ENCODE measurements at regions not wholly inside any gene's neighbourhood (a gene's known extent, or its start where the extent isn't known, plus 50 kb on each side); places are given as distances from the start of the nearest gene placed in this dataset.
A peak's percentile ranks its signal among the peaks of the same experiment; 100 is the strongest.

DNA sequence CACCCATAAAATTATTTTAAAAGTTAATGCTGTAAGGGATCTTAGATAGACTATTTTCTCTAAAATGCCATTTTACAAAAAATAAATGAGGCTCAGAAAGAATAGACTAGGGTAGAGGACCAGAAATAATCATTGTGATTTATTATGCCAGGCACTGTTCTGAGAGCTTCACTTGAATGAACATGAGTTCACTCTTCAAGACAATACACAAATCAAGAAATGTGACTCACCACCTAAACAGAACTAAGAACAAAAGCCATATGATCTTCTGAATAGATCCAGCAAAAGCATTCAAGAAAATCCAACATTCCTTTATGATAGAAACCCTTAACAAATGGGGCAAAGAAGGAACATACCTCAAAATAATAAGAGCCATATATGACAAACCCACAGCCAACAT, 582.0 kb downstream of the PKHD1 start:
- Histone ChIP-seq H3K9me3 (no peaks in the 10 kb centered on the region), H3K27me3 (no peaks in the 10 kb centered on the region), H3K27ac (no peak overlapping the region), H3K4me3 (no peak overlapping the region), H3K4me1 (no peaks in the 10 kb centered on the region), H3K36me3 (no peaks in the 10 kb centered on the region)
- no peak for TF ChIP-seq EP300 (IDR thresholded peaks at IDR 0.05)
- TF ChIP-seq POLR2AphosphoS5 (IDR thresholded peaks at IDR 0.05), result no peak
- TF ChIP-seq, protein P1, sequence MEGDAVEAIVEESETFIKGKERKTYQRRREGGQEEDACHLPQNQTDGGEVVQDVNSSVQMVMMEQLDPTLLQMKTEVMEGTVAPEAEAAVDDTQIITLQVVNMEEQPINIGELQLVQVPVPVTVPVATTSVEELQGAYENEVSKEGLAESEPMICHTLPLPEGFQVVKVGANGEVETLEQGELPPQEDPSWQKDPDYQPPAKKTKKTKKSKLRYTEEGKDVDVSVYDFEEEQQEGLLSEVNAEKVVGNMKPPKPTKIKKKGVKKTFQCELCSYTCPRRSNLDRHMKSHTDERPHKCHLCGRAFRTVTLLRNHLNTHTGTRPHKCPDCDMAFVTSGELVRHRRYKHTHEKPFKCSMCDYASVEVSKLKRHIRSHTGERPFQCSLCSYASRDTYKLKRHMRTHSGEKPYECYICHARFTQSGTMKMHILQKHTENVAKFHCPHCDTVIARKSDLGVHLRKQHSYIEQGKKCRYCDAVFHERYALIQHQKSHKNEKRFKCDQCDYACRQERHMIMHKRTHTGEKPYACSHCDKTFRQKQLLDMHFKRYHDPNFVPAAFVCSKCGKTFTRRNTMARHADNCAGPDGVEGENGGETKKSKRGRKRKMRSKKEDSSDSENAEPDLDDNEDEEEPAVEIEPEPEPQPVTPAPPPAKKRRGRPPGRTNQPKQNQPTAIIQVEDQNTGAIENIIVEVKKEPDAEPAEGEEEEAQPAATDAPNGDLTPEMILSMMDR (IDR thresholded peaks at IDR 0.05), result no peak
- no peak for TF ChIP-seq POLR2A (IDR thresholded peaks at IDR 0.05)
- intact Hi-C loops (cut with DNase I; ENCODE audit: low total_unique reads), result no loop called here
- DNase-seq, result no peak

DNA sequence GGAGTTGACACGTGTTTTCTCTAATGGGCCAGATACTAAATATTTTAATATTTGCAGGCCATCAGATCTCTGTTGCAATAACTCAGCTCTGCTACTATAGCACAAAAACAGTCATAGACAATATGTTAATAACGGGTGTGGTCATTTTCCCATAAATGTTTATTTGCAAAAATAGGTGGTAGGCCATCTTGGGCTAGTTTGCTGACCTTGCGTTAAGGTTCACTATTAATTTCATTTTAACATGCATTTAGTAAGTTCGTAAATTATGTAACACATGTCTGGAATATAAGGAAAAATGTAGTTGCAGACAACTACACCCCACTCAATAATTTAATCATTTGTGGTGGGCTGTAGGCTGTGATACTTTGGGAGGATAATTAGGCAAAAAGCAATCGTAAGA, 577.8 kb downstream of the PKHD1 start:
- no peak overlapping the region for H3K27ac ChIP-seq
- 83 to 93% (median 87%) methylated on average over 5 of the region's 5 CpGs for WGBS, 5 donors
- no peaks in the 10 kb centered on the region for H3K9me3 ChIP-seq

DNA sequence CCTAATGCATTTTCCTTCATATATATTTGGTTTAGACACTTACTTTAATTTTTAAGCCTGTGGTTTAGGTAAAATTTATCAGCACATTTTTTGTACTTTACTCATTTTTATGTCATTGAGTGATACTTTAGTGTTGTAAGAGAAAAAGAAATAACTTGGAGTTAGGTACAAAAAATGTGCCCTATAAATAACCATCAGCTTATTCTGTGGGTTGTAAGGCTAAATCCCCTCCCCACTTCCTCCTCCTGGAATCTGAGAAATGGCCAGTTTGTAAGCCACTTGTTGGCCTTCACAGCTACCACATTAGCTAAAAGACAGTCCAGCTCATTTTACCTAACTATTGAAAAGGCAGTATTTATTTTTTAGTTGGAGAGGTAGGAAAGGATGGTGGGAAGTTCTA, 576.3 kb downstream of the PKHD1 start:
- Histone ChIP-seq H3K27ac (no peak overlapping the region), H3K4me1 (no peaks in the 10 kb centered on the region), H3K4me3 (no peak overlapping the region), H3K9me3 (no peaks in the 10 kb centered on the region), H3K27me3 (no peaks in the 10 kb centered on the region), H3K36me3 (no peaks in the 10 kb centered on the region)
- intact Hi-C loops (cut with DNase I; ENCODE audit: low total_unique reads), result no loop called here
- TF ChIP-seq EP300 (IDR thresholded peaks at IDR 0.05), result no peak
- DNase-seq, result no peak

More for the DNA sequence above, 577.8 kb downstream of the PKHD1 start:
- H3K4me3 ChIP-seq, result no peak overlapping the region
- TF ChIP-seq, protein P1 (IDR thresholded peaks at IDR 0.05), result no peak
- TF ChIP-seq POLR2AphosphoS5 (IDR thresholded peaks at IDR 0.05), result no peak
- no peak for TF ChIP-seq POLR2A (IDR thresholded peaks at IDR 0.05)
- no peak for TF ChIP-seq EP300 (IDR thresholded peaks at IDR 0.05)
- DNase-seq, result no peak
- H3K36me3 ChIP-seq, result no peaks in the 10 kb centered on the region
- intact Hi-C loops (cut with DNase I; ENCODE audit: low total_unique reads), result no loop called here
- no peaks in the 10 kb centered on the region for H3K27me3 ChIP-seq
- H3K4me1 ChIP-seq, result no peaks in the 10 kb centered on the region

DNA sequence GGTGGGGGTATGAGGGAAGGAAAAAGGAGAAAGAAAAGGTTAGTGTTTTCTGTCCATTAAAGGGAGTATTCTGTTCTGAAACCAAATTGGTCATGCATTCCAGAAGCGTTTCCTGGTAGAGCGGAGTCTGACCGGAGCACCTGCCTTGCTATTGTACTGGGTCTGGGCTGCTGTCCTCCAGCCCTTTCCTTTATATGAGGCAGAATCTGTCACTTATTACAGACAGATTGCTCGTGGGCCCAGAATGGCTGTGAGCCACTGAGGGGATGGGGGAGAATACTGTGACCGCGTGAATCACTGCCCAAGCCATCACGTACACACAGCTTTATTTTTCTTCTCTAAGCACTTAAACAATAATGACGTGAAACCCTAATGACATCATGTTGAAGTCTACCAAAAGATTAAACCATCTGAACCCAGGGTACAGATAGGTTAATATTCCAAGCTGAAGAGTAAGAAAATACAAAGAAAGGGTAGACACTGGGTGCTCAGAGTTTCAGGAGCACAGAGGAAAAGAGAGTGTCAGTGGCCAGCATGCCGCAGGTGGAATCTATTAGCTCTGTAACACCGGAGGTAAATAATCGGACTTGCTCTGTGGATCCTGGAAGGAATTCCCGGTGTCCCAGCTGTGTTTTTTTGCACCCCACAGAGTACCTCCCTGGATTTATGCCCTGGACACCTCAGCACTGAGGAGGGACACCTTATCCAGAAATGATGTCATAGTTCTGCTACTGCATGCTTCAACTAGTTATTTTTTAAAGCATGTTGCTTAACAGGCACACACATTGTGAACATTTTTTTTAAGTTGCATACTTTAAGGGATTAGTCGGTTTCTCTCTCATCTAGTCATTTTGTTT, 573.3 kb downstream of the PKHD1 start:
- Histone ChIP-seq H3K9me3 (peaks cover 0 to 14% (median 7%) of the 10 kb centered on the region in 4 donors), H3K4me1 (no peaks in the 10 kb centered on the region), H3K27me3 (no peaks in the 10 kb centered on the region), H3K4me3 (no peak overlapping the region), H3K27ac (no peak overlapping the region), H3K36me3 (no peaks in the 10 kb centered on the region)
- DNase-seq, result peak in 1 of 2 donors; percentile 8
- intact Hi-C loops (cut with DNase I; ENCODE audit: low total_unique reads), result no loop called here
- TF ChIP-seq, protein P1 (IDR thresholded peaks at IDR 0.05), result no peak
- TF ChIP-seq POLR2A (IDR thresholded peaks at IDR 0.05) (no peak), EP300 (IDR thresholded peaks at IDR 0.05) (no peak), POLR2AphosphoS5 (IDR thresholded peaks at IDR 0.05) (no peak)
- WGBS, 5 donors, result 42 to 58% (median 51%) methylated on average over 13 of the region's 13 CpGs

DNA sequence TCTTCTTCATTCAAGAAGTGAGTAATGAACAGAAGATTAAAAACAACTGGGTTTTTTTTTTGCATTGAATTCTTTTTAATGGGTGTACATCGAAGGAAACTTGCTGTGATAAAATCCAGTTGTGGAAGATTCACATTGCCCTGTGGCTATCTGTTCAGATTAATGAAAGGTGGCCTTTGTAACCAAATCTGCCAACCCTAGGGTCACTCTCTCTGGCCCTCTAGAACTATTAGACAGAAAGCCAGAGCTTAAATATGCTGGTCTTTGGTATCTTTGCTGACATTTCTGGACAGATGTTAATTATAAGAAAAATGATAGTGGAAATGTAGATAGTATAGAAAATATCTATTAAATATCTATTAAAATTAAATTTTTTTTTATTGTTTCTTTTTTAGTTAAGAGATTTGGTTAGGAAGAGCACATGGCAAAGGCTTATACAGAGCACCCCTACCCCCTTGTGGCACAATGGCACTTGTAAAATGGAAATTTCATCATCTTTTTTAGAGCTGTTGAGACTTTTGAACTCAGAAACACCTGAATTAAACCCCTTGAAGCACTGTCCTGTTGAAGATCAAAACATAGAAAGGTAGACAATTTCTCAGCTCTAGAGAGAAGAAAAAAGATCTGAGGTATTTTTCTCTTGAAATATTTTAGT, 572.5 kb downstream of the PKHD1 start:
- TF ChIP-seq POLR2AphosphoS5 (IDR thresholded peaks at IDR 0.05) (no peak), EP300 (IDR thresholded peaks at IDR 0.05) (no peak), POLR2A (IDR thresholded peaks at IDR 0.05) (no peak)
- TF ChIP-seq, protein P1 (IDR thresholded peaks at IDR 0.05), result no peak
- no peak for DNase-seq
- Histone ChIP-seq H3K4me1 (no peaks in the 10 kb centered on the region), H3K27me3 (no peaks in the 10 kb centered on the region), H3K27ac (no peak overlapping the region), H3K36me3 (no peaks in the 10 kb centered on the region), H3K4me3 (no peak overlapping the region), H3K9me3 (peaks cover 0 to 14% (median 7%) of the 10 kb centered on the region in 4 donors)
- intact Hi-C loops (cut with DNase I; ENCODE audit: low total_unique reads), result no loop called here
- WGBS, 5 donors, result 55 to 71% (median 61%) methylated on average over 1 of the region's 1 CpG

Measured in stomach (tissue), 8 donors.